MCF 10A (cell line): ENCODE measurements at regions not wholly inside any gene's neighbourhood (a gene's known extent, or its start where the extent isn't known, plus 50 kb on each side); places are given as distances from the start of the nearest gene placed in this dataset.

ENCODE experiments used
- BruUV-seq: library from RNA; stranded (reverse); fragments of 400-500 nt; replicated peaks from 2 replicates; lab custom pipeline; 2021; lab: Mats Ljungman, UMichigan
- CTCF ChIA-PET: fragments of 300-600 bp; sonication (Branson Sonifier 250); formaldehyde crosslinking; extraction: SDS; loops from one replicate; lab custom pipeline; 2021; ENCODE audit warnings: antibody characterized with exemption, inconsistent platforms; lab: Yijun Ruan, JAX
- POLR2A ChIA-PET: fragments of 300-600, 350-650 bp; sonication (Branson Sonifier 250); formaldehyde crosslinking; extraction: SDS; loops from one replicate; lab custom pipeline; 2020; ENCODE audit warnings: antibody characterized with exemption, inconsistent platforms; lab: Yijun Ruan, JAX
- DNase-seq: peaks from one replicate; pipeline ENCODE4 v3.0.0-alpha.2; 2018; ENCODE audit not compliant: unreplicated experiment
- H3K27ac Mint-ChIP-seq: one replicate; pipeline ENCODE4 v1.8.0; 2022; ENCODE audit warnings: mild to moderate bottlenecking, low read depth, mixed read lengths; ENCODE audit not compliant: unreplicated experiment
- H3K27me3 Mint-ChIP-seq: one replicate; pipeline ENCODE4 v1.8.0; 2022; ENCODE audit warnings: mixed read lengths; ENCODE audit not compliant: insufficient read depth, unreplicated experiment
- H3K36me3 Mint-ChIP-seq: one replicate; pipeline ENCODE4 v1.8.0; 2022; ENCODE audit warnings: mild to moderate bottlenecking, moderate library complexity, mixed read lengths; ENCODE audit not compliant: insufficient read depth, unreplicated experiment
- H3K4me1 Mint-ChIP-seq: one replicate; pipeline ENCODE4 v1.8.0; 2022; ENCODE audit warnings: mixed read lengths; ENCODE audit not compliant: insufficient read depth, unreplicated experiment
- H3K4me3 Mint-ChIP-seq: one replicate; pipeline ENCODE4 v1.8.0; 2022; ENCODE audit warnings: mild to moderate bottlenecking, moderate library complexity, mixed read lengths; ENCODE audit not compliant: unreplicated experiment
- H3K9me3 Mint-ChIP-seq: one replicate; pipeline ENCODE4 v1.8.0; 2022; ENCODE audit warnings: mixed read lengths; ENCODE audit not compliant: unreplicated experiment
- CTCF ChIP-seq: fragments of 200-600 bp; IDR thresholded peaks from one replicate; pipeline ENCODE4 v1.8.0; 2022; ENCODE audit warnings: antibody characterized with exemption, mild to moderate bottlenecking; ENCODE audit not compliant: unreplicated experiment
- intact Hi-C: fragments of 100-400 bp; cut with micrococcal nuclease; formaldehyde crosslinking; loops from 2 replicates; pipeline ENCODE4 v1.14.1; 2022

- CTCF ChIA-PET: interaction anchor here (1.1 kb wide), 1 partner anchor 135 kb away, joined by 3 read pairs; no protein-coding TSS in a partner anchor
- no peak overlapping the region for H3K4me3 Mint-ChIP-seq
These were observed 555.0 kb downstream of the ZEB2 start for GRCh38 chr2:143964891-143965290.

GRCh38 chr2:143960177-143960576, 559.7 kb downstream of the ZEB2 start:
- intact Hi-C loops: no loop called here
- no peak overlapping the region for H3K27ac Mint-ChIP-seq
- no peak overlapping the region for H3K4me3 Mint-ChIP-seq
- H3K4me1 Mint-ChIP-seq: peaks cover 26% of the 10 kb centered on the region
- ChIA-PET POLR2A (no interaction called here), CTCF (no interaction called here)
- H3K27me3 Mint-ChIP-seq: no peaks in the 10 kb centered on the region
- peaks cover 5% of the 10 kb centered on the region for H3K9me3 Mint-ChIP-seq
- no peak for TF ChIP-seq CTCF
- no peak for DNase-seq
- BruUV-seq: no TSS peak
- no peaks in the 10 kb centered on the region for H3K36me3 Mint-ChIP-seq

More at GRCh38 chr2:143964891-143965290, 555.0 kb downstream of the ZEB2 start:
- BruUV-seq: no TSS peak
- H3K36me3 Mint-ChIP-seq: no peaks in the 10 kb centered on the region
- peaks cover 28% of the 10 kb centered on the region for H3K4me1 Mint-ChIP-seq
- peaks cover 5% of the 10 kb centered on the region for H3K9me3 Mint-ChIP-seq
- no peak for DNase-seq
- POLR2A ChIA-PET: no interaction called here
- no peaks in the 10 kb centered on the region for H3K27me3 Mint-ChIP-seq
- no peak overlapping the region for H3K27ac Mint-ChIP-seq
- no peak for TF ChIP-seq CTCF
- intact Hi-C loops: no loop called here

- CTCF ChIA-PET: interaction anchor here (0.7 kb wide), 1 partner anchor 155 kb away, joined by 3 read pairs; no protein-coding TSS in a partner anchor
- intact Hi-C loops: no loop called here
- H3K4me1 Mint-ChIP-seq: peaks cover 34% of the 10 kb centered on the region
- POLR2A ChIA-PET: no interaction called here
- no peaks in the 10 kb centered on the region for H3K27me3 Mint-ChIP-seq
- peaks cover 5% of the 10 kb centered on the region for H3K9me3 Mint-ChIP-seq
- TF ChIP-seq CTCF: no peak
- no peak overlapping the region for H3K4me3 Mint-ChIP-seq
- DNase-seq: no peak
- no peak overlapping the region for H3K27ac Mint-ChIP-seq
- no peaks in the 10 kb centered on the region for H3K36me3 Mint-ChIP-seq
- no TSS peak for BruUV-seq
These were observed 562.6 kb downstream of the ZEB2 start for GRCh38 chr2:143957321-143957720.

- intact Hi-C loops: no loop called here
These were observed 564.4 kb downstream of the ZEB2 start for GRCh38 chr2:143955401-143956065.

More at GRCh38 chr2:143955401-143956065, 564.4 kb downstream of the ZEB2 start:
- peak; percentile 46 for DNase-seq
- H3K36me3 Mint-ChIP-seq: no peaks in the 10 kb centered on the region
- H3K9me3 Mint-ChIP-seq: no peaks in the 10 kb centered on the region
- peak overlapping the region; percentile 24 for H3K4me3 Mint-ChIP-seq
- H3K27ac Mint-ChIP-seq: peak overlapping the region; percentile 69
- no peak for TF ChIP-seq CTCF
- no peaks in the 10 kb centered on the region for H3K27me3 Mint-ChIP-seq
- POLR2A ChIA-PET: no interaction called here
- H3K4me1 Mint-ChIP-seq: peaks cover 24% of the 10 kb centered on the region
- CTCF ChIA-PET: no interaction called here
- no TSS peak for BruUV-seq
